HG02885 (cell line): ENCODE measurements at regions not wholly inside any gene's neighbourhood (a gene's known extent, or its start where the extent isn't known, plus 50 kb on each side); places are given as distances from the start of the nearest gene placed in this dataset.

Source experiments
- ATAC-seq: cut with Tn5 transposase; IDR thresholded peaks from one replicate; pipeline ENCODE4 v1.9.1; 2021; ENCODE audit warnings: mild to moderate bottlenecking; ENCODE audit not compliant: unreplicated experiment, poor library complexity

- no peak for ATAC-seq
Measured at GRCh38 chr1:103180660-103181059, 72.3 kb upstream of the COL11A1 start.

GRCh38 chr1:103177108-103177775, 68.9 kb upstream of the COL11A1 start:
- ATAC-seq: no peak

- ATAC-seq: no peak
Measured at GRCh38 chr1:103171041-103171590, 62.8 kb upstream of the COL11A1 start.

GRCh38 chr1:103170609-103171008, 62.3 kb upstream of the COL11A1 start:
- ATAC-seq: no peak

GRCh38 chr1:103162360-103162759, 54.0 kb upstream of the COL11A1 start:
- ATAC-seq: no peak

GRCh38 chr1:103160281-103160680, 52.0 kb upstream of the COL11A1 start:
- no peak for ATAC-seq
